ENCODE measurements at regions not wholly inside any gene's neighbourhood (a gene's known extent, or its start where the extent isn't known, plus 50 kb on each side); places are given as distances from the start of the nearest gene placed in this dataset.
A peak's percentile ranks its signal among the peaks of the same experiment; 100 is the strongest.

DNA sequence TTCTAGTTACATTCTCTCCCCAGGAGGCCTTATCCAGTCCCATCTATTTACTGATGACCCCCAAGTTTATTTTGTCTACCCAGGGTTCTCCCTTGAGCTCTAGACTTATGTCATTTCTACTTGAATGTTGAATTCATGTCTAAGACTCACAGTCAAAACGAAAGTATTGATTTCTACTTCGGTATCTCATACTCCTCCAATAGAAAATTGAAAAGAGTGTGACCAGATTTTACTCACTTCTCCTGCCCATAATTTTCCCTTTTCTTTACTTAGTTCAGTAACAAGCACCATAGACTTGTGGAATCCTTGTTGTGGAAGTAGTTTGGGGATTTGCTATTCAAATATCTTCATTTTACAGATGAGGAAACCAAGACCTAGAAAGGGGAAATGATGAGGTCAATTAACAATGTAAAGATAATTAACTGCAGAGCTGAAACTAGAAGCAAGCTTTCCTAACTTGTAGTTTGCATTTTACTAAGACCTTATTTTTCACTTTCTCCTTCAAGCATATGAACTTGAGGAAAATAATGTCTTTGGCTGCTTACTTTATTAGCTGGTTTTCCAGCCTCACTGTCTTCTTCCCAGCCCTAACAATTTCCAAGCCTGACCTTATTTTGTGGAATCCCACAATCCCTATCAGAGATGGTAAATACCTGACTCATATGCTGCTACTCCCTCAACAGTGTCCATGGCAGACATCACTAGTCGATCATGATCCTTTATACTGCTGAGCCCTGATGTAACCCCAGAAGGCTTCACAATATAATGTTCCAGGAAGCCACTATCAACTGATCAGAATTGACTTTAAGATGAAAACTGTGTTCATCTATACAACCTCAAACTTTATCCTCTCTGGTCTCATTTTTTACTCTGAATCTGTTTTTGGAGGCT lies 123.9 kb upstream of the AGBL1 start:
- peaks cover 3 to 11% of the 10 kb centered on the region in 2 donors for H3K9me3 Mint-ChIP-seq
- H3K36me3 Mint-ChIP-seq = no peaks in the 10 kb centered on the region
- ATAC-seq (peak; percentile 68 to 75), DNase-seq (ENCODE audit: low spot score in 2 of 2) (no peak)
- peak overlapping the region in 1 of 2 donors; percentile 4 for H3K27ac Mint-ChIP-seq

DNA sequence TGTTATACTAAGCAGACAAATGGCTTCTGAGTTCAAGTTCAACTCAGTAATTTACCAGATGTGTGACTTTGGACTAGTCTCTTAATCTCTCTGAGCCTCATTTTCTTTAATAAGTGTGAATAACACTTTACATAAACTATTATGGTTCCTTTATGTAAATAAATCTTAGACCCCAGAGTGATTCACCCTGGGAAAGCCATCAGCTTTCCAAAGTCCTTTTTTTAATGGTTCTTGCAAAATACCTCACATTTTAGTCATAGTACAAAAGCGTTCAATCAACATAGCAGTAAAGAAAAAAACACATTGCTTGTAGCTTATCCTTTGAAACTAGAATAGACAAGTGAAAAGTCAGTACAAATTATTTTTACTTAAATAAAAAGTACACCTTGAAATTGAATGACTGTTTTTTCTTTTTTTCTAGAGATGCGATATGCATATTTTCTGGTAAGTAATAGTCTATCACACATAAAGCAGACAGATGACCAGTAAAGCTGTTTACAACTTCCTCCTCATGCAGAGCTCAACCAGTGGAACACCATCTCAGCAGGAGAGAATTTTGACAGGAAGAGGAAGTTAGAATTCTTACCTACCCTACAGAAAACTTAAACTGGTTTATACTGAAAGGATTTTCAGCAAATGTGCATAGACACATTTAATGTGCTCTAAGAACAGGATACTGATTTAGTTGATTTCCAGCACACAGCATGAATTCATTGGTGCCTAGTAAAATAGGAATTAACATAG lies 123.0 kb upstream of the AGBL1 start:
- ATAC-seq (no peak), DNase-seq (ENCODE audit: low spot score in 2 of 2) (no peak)
- Mint-ChIP-seq H3K9me3 (peaks cover 3 to 11% of the 10 kb centered on the region in 2 donors), H3K36me3 (no peaks in the 10 kb centered on the region), H3K27ac (no peak overlapping the region)

DNA sequence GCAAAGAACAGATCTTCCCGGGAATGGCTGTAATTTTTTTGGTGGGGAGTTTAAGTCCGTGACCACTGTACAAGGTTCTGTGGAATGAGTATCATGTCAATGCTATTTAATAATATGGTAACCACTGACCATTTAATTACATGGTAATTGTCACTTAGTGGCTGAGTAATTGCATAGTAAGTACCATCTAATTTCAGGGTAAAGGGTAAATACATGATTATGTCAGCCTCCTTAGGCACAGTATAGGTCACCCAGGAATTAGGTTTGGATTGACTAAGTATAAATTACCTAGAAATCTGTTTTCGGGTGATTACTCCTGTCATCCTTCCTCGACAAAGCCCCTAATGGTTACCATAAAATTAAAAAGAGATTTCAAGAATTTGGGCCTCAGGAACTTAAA lies 120.1 kb upstream of the AGBL1 start:
- Mint-ChIP-seq H3K27ac (no peak overlapping the region), H3K9me3 (peaks cover 3 to 11% of the 10 kb centered on the region in 2 donors), H3K36me3 (no peaks in the 10 kb centered on the region)
- ATAC-seq (no peak), DNase-seq (ENCODE audit: low spot score in 2 of 2) (no peak)

GRCh38 chr15:85960381-85960780 lies 119.3 kb upstream of the AGBL1 start:
- ATAC-seq (no peak), DNase-seq (ENCODE audit: low spot score in 2 of 2) (no peak)
- peaks cover 2 to 7% of the 10 kb centered on the region in 2 donors for H3K9me3 Mint-ChIP-seq
- no peak overlapping the region for H3K27ac Mint-ChIP-seq
- H3K36me3 Mint-ChIP-seq = no peaks in the 10 kb centered on the region

DNA sequence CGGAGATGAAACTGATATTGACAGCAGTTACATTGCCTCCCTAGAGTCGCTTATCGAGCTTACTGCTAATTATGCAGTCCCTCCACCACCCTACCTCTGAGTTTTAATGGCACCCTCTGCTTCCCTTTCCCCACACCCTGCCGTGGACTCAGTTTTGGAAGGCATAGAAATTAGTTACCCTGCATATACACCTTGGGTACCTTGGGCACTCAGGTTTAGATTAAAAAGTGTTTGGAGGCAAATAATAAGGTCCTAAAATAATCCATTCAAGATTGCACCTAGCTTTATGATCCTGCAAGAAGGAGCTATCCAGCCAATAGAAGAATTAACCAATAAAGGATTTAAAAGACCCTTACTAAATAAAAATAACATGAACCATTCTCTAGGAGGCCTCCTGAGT lies 117.8 kb upstream of the AGBL1 start:
- no peak for DNase-seq (ENCODE audit: low spot score in 2 of 2)
- H3K27ac Mint-ChIP-seq = no peak overlapping the region
- no peaks in the 10 kb centered on the region for H3K36me3 Mint-ChIP-seq
- H3K9me3 Mint-ChIP-seq = no peaks in the 10 kb centered on the region
- ATAC-seq = no peak

GRCh38 chr15:85963262-85963760 lies 116.4 kb upstream of the AGBL1 start:
- no peak overlapping the region for H3K27ac Mint-ChIP-seq
- peak in 1 of 2 donors; percentile 28 for ATAC-seq
- H3K9me3 Mint-ChIP-seq = no peaks in the 10 kb centered on the region
- no peak for DNase-seq (ENCODE audit: low spot score in 2 of 2)
- H3K36me3 Mint-ChIP-seq = no peaks in the 10 kb centered on the region

DNA sequence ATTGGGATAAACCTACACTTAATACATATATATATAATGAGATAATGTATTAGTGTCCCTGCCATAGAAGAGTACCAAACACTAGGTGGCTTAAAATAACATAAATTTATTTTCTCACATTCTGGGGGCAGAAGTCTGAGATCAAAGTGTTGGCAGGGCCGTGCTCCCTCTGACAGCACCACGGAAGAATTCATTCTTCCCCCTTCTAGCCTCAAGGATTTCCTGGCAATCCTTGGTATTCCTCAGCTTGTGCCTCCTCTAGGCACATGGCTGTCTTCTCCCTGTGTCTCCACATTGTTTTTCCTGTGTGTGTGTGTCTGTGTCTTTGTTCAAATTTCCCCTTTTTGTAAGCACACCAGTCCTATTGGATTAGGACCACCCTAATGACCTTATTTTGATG lies 115.2 kb upstream of the AGBL1 start:
- H3K9me3 Mint-ChIP-seq = no peaks in the 10 kb centered on the region
- H3K27ac Mint-ChIP-seq = no peak overlapping the region
- DNase-seq (ENCODE audit: low spot score in 2 of 2) (no peak), ATAC-seq (no peak)
- no peaks in the 10 kb centered on the region for H3K36me3 Mint-ChIP-seq

- Mint-ChIP-seq H3K27ac (no peak overlapping the region), H3K36me3 (no peaks in the 10 kb centered on the region), H3K9me3 (no peaks in the 10 kb centered on the region)
- ATAC-seq (no peak), DNase-seq (ENCODE audit: low spot score in 2 of 2) (no peak)
Measured at GRCh38 chr15:85967553-85967952, 112.1 kb upstream of the AGBL1 start.

GRCh38 chr15:85972805-85973540 lies 106.7 kb upstream of the AGBL1 start:
- H3K27ac Mint-ChIP-seq = no peak overlapping the region
- ATAC-seq = no peak
- H3K36me3 Mint-ChIP-seq = no peaks in the 10 kb centered on the region
- DNase-seq (ENCODE audit: low spot score in 2 of 2) = no peak
- no peaks in the 10 kb centered on the region for H3K9me3 Mint-ChIP-seq

DNA sequence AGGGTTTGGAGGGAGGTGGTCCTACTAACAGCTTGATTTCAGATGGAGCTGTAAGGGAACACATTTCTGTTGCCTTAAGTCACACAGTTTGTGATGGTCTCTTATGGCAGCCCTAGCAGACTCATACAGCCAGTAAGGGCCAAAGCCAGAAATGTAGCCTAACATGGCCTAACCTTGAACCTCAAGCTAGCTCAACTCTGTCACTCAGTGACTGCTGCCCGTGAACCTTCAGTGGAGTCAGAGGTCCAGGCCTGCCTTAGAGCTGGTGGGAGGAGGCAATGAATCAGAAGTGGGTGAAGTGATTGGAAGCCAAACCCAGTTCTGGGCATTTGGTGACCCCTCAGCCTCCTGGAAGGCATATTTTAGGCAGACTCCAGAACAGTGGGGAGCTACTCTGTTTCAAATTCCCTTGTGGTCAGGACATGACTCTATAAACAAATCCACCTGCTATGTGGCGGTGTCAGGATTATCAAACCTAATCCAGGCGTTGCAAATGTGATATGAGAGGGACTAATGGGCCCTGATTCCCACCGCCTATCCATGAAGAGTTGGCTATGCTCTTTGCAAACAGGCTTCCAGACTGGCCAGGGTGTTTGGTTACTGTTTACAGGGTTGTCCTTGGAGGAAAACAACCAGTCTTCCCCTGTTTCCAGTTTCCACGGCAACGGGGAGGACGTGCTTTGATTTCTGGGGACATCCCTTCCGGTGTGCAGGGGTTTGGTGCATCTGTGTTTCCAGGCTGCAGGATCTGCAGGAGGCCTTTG lies 105.9 kb upstream of the AGBL1 start:
- ATAC-seq (no peak), DNase-seq (ENCODE audit: low spot score in 2 of 2) (no peak)
- H3K36me3 Mint-ChIP-seq = no peaks in the 10 kb centered on the region
- H3K27ac Mint-ChIP-seq = no peak overlapping the region
- H3K9me3 Mint-ChIP-seq = no peaks in the 10 kb centered on the region

DNA sequence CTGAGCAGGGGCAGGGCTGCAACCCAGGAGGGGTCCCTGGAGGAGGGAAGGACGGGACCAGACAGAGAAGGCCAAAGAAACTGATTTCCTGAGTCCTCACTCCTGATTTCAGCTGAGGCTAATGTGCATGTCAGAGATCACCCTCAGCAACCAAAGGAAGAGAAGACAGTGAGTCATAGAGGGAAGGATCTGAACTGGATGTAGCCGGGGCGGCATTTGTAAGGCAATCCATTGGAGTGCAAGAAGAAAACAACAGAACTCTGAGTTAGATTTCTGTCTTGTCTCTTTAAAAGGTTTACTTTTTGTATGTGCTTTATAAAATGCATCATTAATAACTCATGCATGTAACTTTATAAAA lies 105.3 kb upstream of the AGBL1 start:
- ATAC-seq (no peak), DNase-seq (ENCODE audit: low spot score in 2 of 2) (no peak)
- H3K9me3 Mint-ChIP-seq = no peaks in the 10 kb centered on the region
- no peak overlapping the region for H3K27ac Mint-ChIP-seq
- H3K36me3 Mint-ChIP-seq = no peaks in the 10 kb centered on the region

DNA sequence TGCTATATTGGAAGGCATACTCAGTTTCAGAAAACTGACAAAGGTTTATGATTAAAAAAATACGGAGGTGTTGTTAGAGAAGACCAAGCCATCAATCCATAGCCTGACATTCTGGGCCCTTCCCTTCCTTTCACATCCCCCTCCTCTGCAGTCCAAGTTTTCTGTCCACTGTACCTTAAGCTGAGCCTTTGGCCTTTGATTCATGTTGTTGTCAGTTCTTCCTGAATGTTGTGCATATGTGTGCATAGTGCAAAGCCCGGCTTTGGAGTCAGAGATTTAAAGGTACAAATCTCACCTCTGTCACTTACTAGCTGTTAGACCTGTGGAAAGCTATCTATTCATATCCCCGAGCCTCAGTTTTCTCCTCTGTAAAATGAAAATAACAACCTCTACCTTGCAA lies 104.9 kb upstream of the AGBL1 start:
- no peak overlapping the region for H3K27ac Mint-ChIP-seq
- ATAC-seq (no peak), DNase-seq (ENCODE audit: low spot score in 2 of 2) (no peak)
- H3K9me3 Mint-ChIP-seq = no peaks in the 10 kb centered on the region
- no peaks in the 10 kb centered on the region for H3K36me3 Mint-ChIP-seq

DNA sequence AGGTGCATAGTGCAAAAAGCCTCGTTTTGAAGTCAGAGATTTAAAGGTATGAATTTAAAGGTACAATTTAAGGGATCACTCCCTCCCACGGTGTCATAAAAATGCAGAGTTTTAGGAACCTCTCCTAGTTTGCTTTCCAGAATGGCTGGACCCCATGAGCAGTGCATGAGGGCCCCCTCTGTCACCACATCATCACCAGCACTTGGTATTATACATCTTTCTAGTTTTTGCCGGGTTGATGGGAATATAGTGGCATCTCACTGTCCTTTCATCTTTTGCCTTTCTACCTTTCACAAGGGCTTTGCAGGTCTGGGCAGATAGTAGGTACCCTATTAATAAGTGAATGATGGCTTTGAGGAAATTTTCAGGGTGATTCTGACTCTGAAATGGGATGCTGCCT lies 103.6 kb upstream of the AGBL1 start:
- ATAC-seq (no peak), DNase-seq (ENCODE audit: low spot score in 2 of 2) (no peak)
- Mint-ChIP-seq H3K9me3 (no peaks in the 10 kb centered on the region), H3K36me3 (no peaks in the 10 kb centered on the region), H3K27ac (no peak overlapping the region)

DNA sequence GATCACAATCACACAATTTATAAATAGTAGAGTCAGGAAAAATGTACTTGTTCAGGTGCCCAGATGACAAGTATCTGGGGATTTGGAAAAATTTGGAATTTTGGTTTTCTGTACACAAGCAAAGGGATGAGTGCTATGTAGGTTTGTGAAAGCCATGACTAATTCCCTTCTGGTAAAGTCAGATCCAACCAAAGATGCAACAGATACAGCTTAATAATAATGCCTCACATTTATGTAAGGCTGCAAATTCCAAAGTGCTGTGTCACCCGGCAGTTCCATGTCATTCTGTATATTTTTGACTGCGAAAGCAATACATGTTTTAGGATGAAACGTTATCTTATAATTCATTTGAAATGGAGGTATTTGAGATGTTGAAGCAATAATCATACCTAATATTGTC lies 102.7 kb upstream of the AGBL1 start:
- ATAC-seq = no peak
- DNase-seq (ENCODE audit: low spot score in 2 of 2) = no peak
- Mint-ChIP-seq H3K9me3 (no peaks in the 10 kb centered on the region), H3K27ac (no peak overlapping the region), H3K36me3 (no peaks in the 10 kb centered on the region)

- no peaks in the 10 kb centered on the region for H3K36me3 Mint-ChIP-seq
- H3K27ac Mint-ChIP-seq = no peak overlapping the region
- DNase-seq (ENCODE audit: low spot score in 2 of 2) (no peak), ATAC-seq (no peak)
- peaks cover 0 to 4% of the 10 kb centered on the region in 2 donors for H3K9me3 Mint-ChIP-seq
Measured at GRCh38 chr15:85977586-85977985, 102.1 kb upstream of the AGBL1 start.

DNA sequence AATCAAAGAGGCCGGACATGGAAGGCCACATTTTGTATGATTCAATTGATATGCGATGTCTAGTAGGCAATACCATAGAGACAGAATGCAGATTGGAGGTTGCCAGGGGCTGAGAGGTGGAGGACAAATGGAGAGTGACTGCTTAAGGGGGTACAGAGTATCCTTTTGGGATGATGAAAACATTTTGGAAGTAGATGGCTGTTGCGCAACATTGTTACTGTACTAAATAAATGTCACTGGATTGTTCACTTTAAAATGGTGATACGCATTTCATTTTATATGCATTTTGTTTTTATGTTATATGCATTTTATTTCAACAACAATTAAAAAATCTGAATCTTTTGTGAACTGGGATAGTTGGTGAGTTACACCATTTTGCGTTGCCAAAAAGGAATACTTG lies 99.7 kb upstream of the AGBL1 start:
- Mint-ChIP-seq H3K36me3 (no peaks in the 10 kb centered on the region), H3K27ac (no peak overlapping the region), H3K9me3 (peaks cover 0 to 5% of the 10 kb centered on the region in 2 donors)
- DNase-seq (ENCODE audit: low spot score in 2 of 2) (no peak), ATAC-seq (no peak)
